ENCODE measurements at regions not wholly inside any gene's neighbourhood (a gene's known extent, or its start where the extent isn't known, plus 50 kb on each side); places are given as distances from the start of the nearest gene placed in this dataset.

DNA sequence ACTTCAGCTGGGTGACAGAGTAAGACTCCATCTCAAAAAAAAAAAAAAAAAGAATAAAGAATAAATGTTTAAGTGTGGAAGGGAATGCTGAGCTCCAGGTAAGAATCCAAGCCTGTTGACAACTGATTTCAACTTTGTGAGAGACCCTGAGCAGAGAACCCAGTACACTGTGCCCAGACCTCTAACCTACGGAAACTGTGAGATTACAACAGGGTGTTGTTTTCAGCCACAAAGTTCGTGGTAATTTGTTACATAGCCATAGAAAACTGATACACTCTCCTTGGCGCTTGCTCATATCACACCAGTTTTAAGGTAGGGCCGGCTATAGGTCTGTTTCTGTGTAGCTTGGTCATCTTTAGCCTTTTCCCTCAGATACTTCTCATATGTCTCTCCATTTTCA is 98.4 kb upstream of the PAPOLG start:
- DNase-seq (ENCODE audit: low read depth) = no peak

DNA sequence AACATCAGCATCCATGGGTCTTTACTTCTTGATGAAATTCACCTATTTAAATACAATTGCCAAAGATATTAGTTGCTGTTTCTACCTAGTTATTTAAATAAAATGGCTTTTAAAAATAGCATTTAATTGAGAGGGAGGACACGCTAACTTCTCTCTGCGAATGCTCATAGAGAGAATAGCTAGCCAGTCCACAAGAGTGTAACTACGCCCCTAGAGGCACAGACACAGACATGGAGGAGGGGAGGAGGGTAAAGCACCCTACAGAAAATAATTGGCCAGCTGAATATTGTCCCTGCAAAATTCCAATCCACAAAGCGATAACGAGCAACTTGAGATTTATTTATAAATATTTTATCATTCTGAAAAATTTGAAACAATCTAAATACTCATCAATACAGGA is 97.0 kb upstream of the PAPOLG start:
- DNase-seq (ENCODE audit: low read depth) = no peak

DNA sequence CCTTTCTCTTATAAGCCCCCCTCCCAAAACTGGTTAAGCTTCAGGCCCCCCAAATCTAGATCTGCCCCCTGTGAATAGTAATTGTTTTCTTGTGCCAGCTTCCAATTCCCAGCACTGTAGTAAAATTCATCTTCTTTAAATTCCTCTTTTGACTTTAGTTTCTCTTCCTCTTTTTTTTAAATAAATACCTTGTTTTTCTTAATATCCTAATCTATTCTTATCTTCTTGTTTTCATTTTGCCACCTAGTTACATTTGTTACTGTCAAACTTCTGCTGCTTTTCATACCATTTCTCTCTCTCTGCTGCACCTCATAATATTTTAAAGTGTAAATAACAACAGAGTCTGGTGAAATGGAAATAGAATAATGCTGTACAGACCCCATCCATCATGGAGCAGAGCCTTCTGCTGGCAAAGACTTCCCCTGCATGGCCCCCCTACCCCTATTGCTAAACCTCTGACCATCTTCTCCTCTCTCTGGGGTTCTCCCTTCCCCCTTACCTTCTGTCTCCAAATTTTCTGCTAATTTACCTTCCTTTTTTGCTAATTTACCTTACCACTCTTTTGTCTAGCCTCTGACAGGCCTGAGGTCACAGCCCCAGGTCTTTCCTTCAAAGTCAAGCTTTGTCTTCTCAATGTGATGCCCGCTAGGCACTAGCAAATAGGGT is 94.9 kb upstream of the PAPOLG start:
- DNase-seq (ENCODE audit: low read depth) = no peak

DNA sequence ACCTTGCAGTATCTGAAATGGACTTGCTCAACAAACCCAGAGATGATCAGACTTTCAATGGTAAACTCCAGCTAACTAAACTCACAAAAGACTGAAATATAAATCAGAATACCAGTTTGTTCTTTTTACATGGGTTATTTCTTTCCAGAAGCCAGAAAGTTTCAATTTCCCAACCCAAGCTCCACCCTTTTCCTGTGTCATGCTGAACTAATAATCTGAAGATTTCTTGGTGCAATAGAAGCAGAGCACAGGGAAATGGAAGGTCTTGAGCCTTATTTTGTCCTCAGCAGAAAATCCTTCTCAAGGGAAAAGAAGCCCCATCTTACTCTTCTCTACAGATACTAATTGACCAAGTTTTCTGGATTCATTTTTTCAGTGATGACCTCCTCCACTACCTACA is 93.3 kb upstream of the PAPOLG start:
- DNase-seq (ENCODE audit: low read depth) = no peak

DNA sequence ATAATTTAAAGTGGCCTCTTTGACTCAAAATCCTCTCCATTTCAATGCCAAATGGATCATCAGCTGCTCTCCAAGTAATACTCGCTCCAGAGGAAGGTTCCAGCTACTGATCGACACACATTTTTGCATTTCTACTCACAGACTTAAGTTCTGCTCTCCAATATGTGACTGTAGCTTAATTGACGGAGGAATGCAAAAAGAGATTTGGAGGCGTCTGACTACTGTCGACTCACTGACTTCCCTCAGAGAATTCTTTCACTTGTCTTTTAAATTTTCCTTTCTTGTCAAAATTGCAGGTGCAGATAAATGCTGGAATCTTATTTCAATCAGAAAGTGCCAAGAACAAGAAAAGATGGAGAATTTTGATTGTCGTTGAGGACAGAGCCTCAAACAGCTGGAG is 84.1 kb upstream of the PAPOLG start:
- no peak for DNase-seq (ENCODE audit: low read depth)

DNA sequence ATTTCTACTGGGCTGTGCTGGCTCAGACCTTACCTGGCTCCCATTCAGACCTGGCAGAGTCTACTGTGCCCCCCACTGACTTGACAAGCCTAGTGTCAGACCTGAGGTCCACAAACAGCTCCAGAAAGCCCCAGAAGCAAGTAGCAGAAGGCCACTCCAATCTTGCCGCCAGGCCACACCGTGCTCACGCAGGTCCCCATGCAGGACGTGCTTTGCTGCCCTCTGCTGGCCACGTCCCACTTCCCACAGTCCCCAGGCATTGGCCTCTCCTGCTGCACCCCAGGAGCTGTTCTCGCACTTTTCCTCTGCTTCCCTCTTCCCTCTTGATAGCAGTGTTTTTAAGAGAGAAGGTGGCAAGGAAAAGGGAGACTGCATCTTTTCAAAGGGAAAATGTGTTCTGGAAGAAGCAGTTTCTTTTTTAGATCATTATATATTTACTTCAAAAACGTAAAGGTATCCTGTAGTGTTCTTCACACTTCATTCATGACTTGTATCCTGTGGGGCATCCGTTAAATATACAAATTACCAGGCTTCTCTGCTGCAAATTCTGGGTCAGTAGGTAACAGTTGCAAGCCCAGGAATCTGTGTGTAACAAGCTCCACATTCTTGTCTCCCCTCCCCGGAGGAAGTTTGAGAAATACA is 81.4 kb upstream of the PAPOLG start:
- peak; percentile 51 for DNase-seq (ENCODE audit: low read depth)

DNA sequence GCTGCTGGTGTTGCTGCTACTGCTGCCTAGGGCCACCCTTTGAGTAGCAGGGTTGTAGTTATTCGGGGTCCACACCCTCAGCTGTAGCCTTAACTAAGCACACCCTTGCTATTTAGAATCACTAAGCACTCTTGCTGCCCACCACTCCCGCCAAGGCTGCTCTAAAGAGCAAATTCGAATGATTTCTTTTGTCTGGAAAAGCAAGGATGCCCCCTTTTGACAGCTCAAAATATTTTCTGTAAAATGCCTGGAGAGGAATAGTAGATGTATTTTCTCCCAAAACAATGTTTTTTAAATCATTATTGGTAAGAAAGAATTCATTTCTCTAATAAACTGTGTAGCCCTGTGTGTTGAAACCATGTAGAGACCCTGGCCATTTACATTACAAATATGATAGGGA is 80.8 kb upstream of the PAPOLG start:
- no peak for DNase-seq (ENCODE audit: low read depth)

DNA sequence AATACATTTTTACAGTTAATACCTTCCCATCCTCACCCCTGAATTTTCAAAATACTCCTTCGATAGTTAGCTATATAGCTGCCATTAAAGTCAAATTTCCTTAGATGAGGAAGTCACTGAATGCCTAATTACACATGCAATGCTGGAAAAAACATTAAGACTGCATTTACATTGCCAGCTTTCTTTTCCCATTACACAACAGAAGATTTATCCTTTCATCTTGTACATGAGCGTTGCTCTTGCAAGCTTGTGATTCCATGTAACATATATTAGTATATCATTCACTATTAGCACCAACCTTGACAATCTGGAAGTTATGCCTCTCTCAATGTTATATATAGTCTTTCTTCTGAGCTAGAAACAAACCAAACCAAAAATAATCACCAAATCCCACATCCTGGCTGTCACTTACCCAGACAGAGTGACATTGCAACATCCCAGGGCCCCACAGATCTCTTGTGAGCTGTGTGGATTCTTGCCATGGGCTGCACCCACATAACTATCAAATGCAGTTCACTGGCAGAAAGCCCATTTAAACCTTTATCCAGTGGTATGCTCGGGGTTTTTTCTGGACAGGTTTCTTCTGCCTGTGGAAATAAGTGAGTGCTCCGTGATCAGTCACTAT is 79.2 kb upstream of the PAPOLG start:
- no peak for DNase-seq (ENCODE audit: low read depth)

DNA sequence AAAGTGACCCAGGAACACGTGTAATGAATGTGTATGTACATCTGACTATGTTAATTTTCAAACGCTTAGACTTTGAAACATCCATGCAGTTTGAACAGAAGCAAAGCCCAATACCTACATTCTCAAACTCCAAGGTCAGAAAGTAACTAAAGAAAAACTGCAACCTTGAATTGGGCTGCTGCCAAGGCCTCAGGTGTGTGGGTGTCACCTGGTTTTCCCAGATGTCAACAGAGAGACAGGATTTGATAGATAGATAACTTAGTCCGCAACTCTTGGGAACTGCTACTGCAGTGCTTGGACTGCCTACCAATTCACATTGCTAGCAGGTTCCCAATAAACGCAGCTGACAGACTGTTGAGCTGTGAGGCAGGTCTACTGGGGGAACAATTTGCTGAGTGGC is 78.7 kb upstream of the PAPOLG start:
- DNase-seq (ENCODE audit: low read depth) = no peak

DNA sequence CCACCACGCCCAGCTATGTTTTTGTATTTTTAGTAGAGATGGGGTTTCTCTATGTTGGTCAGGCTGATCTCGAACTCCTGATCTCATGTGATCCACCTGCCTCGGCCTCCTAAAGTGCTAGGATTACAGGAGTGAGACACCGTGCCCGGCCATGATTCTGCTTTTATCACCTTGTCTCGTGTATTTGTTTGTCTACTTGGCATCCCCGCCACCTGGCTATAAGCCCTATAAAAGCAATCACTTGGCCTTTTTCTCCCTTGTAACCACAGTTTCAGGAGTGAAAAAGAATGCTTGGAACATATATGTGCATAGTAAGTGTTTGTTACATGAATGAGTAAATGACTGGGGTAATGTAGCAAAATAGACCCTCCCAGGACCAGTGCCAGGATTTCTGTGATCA is 77.5 kb upstream of the PAPOLG start:
- DNase-seq (ENCODE audit: low read depth) = no peak

DNA sequence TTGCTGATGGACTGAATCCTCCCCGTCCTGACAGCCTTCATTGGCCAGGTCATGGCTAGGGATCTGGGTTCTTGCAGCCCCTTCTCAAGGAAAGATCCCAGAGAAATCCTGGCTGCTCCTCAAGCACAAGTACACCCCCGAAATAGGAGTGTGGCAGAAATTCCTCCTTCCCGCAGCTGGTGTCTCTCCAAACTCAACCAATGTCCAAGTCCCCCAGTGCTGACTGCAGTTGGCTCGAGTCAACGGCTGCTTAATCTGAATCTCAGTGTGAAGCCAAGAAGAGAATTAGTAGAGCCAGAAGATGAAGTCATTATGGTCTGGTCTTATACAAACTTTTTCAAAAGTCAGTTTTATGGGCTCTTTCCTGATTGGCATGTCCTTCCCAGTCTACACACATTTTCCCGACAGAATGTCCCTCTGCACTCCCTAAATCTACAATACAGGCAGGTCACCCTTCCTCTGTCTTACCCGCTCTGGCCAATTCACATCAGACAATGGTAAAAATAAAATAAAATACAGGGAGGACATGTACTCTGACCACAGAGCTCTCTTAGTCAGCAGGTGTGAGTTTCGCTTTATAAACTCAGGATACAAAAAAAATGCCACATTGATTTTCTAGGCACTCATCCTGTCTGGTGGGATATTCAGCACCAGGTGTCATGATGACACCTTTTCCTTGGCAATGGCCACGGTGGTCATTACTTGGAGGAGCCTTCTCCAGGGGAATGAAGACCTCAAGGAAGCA is 76.9 kb upstream of the PAPOLG start:
- no peak for DNase-seq (ENCODE audit: low read depth)

DNA sequence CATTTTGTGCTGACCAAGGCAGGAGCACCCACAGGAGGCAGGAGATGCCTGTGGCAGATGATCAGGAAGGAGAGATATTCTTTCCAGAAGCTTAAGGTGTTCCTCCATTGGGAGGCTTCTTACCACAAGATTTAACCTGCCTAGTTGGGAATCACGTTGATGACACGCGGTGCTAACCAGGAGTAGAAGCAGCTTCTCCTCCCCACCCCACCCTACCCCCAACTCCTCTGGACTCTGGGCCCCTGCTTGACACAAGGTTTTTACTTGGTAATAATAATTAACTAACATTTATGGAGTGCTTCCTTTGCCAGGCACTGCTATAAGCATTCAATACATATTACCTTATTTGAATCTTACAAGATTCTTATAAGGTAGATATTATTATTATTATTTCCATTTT is 62.5 kb upstream of the PAPOLG start:
- no peak for DNase-seq (ENCODE audit: low read depth)

DNA sequence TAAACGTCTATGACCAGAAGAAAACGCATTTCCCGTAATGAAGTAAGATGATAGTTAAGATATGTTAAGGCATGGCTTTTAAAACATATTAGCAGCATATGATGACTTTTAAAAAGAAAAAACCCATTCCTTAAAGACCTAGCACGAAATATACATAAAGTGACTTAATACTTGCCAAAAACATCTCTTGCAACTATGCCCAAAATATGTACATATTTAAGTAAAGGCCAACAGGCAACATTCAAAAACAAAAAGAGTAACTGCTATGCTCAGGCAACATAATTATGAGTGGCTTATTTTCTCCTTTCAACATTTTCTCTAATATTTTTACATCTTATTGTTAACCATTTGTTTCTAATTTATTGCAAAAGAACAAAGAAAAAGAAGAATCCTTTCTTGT is 60.3 kb upstream of the PAPOLG start:
- DNase-seq (ENCODE audit: low read depth) = no peak

DNA sequence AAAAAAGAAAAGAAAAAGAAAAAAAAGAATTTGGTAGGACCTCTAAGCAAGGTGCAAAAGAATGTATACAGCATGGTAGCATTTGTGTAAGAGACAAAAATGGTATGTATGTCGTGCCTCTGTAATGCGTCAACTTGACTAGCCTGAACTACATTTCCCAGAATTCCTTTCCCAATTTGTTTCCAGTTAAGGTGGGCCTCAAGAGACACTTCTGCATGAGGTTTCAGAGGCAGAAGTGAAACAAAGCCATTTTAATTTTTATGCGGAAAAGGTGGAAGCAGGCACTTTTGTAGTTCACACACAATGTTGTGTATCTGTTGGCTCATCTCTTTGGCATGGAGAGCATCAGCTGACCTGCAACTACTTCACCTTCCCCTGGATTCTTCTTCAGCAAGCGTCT is 56.5 kb upstream of the PAPOLG start:
- no peak for DNase-seq (ENCODE audit: low read depth)

DNA sequence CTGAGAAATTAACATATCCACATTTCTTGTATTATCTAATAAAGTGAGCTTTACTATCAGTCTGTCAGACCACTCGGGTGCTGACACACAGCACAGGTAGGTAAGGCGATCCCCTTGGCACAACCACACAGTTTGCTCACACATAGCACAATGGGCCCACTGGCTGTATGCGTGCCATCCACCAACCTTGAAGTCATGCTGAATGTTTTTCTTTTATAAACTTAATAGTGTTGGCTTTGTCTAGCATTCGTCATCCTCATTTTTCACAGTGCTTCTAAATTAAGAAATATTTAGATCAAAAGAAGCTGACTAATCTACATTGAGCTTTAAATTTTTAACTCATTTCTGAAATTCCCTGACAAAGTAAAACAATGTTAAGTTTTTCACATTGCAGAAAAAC is 50.0 kb upstream of the PAPOLG start:
- DNase-seq (ENCODE audit: low read depth) = no peak

All from T follicular helper cell (primary cell).